HG03196 (cell line): ENCODE measurements at regions not wholly inside any gene's neighbourhood (a gene's known extent, or its start where the extent isn't known, plus 50 kb on each side); places are given as distances from the start of the nearest gene placed in this dataset.

Experiments used
- ATAC-seq: cut with Tn5 transposase; IDR thresholded peaks from one replicate; pipeline ENCODE4 v1.9.1; 2021; ENCODE audit not compliant: unreplicated experiment

DNA sequence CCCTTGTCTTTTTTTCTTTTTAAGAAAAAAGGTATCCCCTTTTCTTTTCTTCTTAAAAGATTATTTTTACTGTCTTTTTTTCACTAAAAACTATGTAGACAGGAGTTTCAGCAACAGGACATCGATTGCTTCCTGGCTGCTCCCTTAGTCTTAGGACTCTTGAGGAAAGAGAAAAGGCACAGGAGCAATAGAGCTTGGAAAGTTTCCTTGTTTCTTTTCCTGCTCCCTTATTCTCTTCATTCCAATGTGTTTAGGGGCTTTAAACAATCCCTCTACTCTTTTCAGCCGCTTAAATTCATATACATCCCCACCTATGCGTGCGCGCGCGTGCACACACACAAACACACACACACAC, 182.2 kb upstream of the FOXN2 start:
- no peak for ATAC-seq

DNA sequence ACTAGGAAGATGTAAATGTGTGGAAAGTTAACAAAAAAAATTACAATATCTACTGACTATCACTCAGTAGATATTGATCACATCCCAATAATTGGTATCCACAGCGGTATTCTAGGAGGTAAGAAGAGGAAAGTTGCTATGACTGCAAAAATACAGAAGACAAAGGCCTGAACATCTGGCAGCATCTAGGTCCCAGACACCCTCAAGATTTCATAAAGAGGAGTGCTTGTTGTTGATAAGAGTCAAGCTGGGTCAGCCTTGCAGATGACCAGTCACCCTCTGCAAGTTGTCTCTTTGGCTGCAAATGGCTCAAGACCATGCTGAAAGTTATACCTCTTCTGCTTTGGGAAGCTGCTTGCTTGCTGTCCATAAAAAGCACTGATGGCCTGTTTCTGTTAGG, 179.8 kb upstream of the FOXN2 start:
- ATAC-seq, result no peak

- no peak for ATAC-seq
These were observed 178.7 kb upstream of the FOXN2 start for GRCh38 chr2:48135797-48136196.

GRCh38 chr2:48137829-48138228, 176.7 kb upstream of the FOXN2 start:
- no peak for ATAC-seq

DNA sequence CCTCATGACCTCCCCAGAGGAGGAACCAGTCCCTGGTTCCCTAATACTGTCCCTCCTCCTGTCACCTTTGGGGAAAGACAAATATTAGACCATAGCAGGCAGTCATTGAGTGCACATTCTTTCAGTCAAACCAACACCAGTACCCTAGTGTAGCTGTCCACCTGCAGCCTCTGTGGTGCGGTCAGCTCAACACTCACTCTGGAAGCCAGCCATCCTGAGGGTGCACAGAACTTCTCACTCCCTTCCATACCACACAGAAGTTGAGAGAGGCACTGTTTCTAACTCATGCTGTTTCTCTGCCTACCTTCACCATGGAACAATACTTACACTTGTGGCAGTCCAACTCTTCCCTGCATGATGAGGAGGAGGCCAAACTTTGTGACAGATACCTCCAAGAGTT, 175.6 kb upstream of the FOXN2 start:
- no peak for ATAC-seq

DNA sequence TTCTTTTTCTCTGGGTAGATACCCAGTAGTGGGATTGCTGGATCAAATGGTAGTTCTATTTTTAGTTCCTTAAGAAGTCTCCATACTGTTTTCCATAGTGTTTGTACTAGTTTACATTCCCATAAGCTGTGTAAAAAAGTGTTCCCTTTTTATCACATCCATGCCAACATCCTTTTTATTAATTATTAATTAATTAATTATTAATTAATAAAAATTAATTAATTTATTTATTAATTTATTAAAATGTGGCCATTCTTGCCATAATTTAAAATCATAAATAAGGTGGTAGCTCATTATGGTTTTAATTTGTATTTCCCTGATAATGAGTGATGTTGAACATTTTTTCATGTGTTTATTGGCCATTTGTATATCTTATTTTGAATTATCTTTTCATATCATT, 173.9 kb upstream of the FOXN2 start:
- ATAC-seq, result no peak

DNA sequence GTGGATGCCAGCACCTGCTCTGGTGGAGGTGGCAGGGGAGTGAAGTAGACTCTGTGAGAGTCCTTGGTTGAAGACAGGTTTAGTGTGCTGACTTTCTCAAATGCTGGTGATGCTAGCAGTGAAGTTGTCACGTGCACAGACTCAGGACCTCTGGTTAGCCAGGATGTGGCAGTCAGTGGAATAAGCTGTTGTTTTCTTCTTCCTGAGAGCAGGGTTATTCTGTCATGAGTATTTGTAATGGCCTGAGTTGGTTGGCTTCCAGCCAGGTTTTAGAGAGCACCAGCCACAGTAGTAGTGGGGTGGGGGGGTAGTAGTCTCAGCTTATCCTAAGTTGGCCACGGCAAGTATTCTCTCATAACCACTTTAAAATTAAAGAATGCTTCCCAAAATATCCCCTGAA, 169.7 kb upstream of the FOXN2 start:
- ATAC-seq, result no peak

DNA sequence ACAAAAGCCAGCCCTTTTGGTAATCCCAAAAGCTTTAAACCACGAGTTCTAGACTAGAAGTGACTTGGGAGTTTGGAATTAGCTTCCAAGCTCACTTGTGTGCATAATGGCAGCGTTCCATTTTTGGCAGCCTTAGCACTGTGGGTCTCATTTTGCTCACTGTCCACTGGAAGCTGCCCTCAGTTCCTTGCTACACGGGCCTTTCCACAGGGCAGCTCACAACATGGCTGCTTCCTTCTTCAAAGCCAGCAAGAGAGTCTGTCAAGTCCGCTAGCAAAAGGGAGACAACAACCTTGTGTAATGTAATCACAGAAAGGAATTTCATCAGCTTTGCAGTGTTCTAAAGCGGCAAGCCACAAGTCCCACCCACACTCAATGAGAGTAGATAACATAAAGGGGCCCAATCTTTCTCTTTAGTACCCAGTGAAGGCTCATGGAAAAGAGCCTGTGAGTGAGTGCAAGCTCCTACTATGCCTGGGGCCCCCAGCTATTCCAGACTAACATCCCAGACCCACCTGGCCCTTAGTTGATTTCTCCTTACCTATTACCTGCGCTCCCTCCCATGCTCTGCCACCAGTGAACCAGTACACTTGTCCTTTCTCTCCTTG, 168.5 kb upstream of the FOXN2 start:
- no peak for ATAC-seq

DNA sequence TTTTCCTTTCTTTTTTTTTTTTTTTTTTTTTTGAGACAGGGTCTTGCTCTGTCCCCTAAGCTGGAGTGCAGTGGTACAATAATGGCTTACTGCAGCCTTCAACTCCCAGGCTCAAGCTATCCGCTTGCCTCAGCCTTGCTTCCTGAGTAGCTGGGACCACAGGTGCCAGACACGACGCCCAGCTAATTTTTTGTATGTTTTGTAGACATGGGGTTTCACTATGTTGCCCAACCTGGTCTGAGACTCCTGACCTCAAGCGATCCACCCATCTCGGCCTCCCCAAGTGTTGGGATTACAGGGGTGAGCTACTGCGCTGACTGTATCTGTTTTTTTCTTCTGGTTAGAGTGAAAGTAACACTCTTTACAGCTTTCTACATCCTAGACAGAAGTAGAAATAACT, 167.9 kb upstream of the FOXN2 start:
- ATAC-seq, result no peak

GRCh38 chr2:48147719-48148118, 166.8 kb upstream of the FOXN2 start:
- ATAC-seq, result no peak

- no peak for ATAC-seq
These were observed 165.5 kb upstream of the FOXN2 start for GRCh38 chr2:48148841-48149430.

- no peak for ATAC-seq
These were observed 157.3 kb upstream of the FOXN2 start for GRCh38 chr2:48157150-48157549.

GRCh38 chr2:48161628-48162027, 152.9 kb upstream of the FOXN2 start:
- ATAC-seq, result no peak

GRCh38 chr2:48162742-48163141, 151.7 kb upstream of the FOXN2 start:
- no peak for ATAC-seq

GRCh38 chr2:48165070-48165753, 149.3 kb upstream of the FOXN2 start:
- ATAC-seq, result no peak

GRCh38 chr2:48169141-48169592, 145.3 kb upstream of the FOXN2 start:
- no peak for ATAC-seq

GRCh38 chr2:48170281-48170680, 144.2 kb upstream of the FOXN2 start:
- no peak for ATAC-seq

DNA sequence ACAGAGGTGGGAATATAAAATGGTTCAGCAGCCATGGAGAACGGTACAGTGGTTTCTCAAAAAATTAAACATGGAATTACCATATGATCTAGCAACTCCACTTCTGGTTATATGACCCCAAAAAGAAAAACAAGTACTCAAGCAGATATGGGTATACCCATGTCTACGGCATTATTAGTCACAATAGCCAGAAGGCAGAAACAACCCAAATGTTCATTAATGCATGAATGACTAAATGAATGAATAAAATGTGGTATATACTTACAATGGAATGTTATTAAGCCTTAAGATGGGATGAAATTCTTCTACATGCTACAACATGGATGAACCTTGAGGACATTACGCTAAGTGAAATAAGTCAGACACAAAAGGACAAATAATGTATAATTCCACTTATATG, 141.3 kb upstream of the FOXN2 start:
- ATAC-seq, result no peak

DNA sequence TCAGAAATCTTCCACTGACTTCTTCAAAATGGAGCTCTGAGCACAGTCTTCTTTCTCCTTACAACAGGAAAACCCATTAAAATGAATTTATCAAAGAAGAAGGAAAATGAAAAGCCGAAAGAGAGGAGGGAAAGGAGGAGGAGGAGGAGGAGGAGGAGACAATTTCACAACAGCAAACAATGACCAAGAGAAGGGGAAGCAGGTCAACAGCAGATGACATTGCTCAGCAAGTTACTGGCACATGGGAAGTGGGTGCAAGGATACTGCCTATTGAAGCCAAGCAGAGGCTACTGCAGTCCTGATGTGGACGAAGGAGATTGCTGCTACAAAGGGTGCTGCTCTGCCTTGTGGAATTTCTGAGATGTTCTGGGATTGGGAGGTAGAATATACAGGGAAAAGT, 140.0 kb upstream of the FOXN2 start:
- no peak for ATAC-seq

DNA sequence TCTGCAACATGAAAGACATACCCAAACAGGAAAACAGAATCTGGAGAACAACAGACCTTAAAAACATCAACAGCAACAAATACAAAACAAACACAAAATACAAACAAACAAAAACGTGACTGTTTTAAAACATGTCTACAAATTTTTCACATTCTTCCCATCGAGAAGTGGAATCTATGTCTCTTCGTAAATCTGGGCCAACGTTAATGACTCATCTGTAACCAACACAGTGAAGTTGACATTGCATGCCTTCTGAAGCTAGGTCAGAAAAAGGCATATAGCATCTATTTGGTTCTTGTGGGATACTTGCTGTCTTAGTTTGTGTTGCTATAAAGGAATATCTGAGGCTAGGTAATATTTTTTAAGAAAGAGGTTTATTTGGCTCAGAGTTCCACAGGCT, 139.2 kb upstream of the FOXN2 start:
- ATAC-seq, result no peak

DNA sequence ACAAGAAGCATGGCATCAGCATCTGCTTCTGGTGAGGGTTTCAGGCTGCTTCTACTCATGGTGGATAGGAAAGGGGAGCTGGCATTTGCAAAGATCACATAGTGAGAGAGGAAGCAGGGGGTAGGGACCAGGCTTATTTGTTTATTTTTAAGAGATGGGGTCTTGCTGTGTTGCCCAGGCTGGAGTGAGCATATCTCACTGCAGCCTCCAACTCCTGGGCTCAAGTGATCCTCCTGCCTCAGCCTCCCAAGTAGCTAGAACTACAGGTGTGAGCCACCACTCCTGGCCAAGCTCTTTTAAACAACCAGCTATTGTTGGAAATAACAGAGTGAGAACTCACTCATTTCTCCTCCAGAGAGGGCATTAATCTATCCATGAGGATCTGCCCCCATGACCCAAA, 138.8 kb upstream of the FOXN2 start:
- ATAC-seq, result no peak

- no peak for ATAC-seq
These were observed 137.6 kb upstream of the FOXN2 start for GRCh38 chr2:48176876-48177275.

DNA sequence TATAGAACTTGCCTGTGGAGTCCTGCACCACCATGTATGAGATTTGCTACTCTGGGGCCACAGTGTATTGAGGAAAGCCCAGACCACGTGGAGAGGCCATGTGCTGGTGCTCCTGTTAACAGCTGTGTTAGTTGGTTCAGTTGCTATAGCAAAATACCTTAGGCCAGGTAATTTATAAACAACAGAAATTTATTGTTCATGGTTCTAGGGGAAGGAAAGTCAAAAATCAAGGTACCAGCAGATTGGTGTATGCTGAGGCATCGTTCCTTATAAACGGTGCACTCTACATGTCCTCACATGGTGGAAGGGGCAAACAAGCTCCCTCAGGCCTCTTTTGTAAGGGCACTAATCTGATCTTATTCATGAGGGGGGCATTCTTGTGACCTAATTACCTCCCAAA, 135.9 kb upstream of the FOXN2 start:
- no peak for ATAC-seq
